ENCODE measurements at regions not wholly inside any gene's neighbourhood (a gene's known extent, or its start where the extent isn't known, plus 50 kb on each side); places are given as distances from the start of the nearest gene placed in this dataset.

DNA sequence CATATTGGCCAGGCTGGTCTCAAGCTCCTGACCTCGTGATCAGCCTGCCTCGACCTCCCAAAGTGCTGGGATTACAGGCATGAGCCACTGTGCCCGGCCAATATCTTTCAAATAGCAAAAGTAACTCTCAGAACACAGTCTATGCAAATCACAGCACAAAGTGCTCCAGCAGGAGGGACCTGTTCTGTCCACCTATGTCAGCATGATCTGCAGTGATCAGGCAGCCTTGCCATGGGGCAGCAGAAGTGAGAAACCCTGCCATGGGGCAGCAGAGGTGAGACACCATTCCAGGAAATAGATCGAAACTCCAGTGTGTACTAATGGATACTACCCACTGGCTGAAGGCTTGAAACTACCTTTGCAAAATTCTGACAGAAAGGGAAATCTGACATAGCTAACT is 78.5 kb upstream of the EIF5 start:
- ATAC-seq, result no peak
- H3K27me3 Mint-ChIP-seq (ENCODE audit: low read depth), result no peaks in the 10 kb centered on the region
- peak overlapping the region; percentile 60; the same call in 1 of the 2 replicates for H3K27ac Mint-ChIP-seq
- DNase-seq (ENCODE audit: low spot score), result no peak
- H3K4me3 Mint-ChIP-seq, result no peak overlapping the region
- peaks cover 3% of the 10 kb centered on the region; the same call in 1 of the 2 replicates for H3K4me1 Mint-ChIP-seq
- H3K36me3 Mint-ChIP-seq, result no peaks in the 10 kb centered on the region
- peaks cover 6% of the 10 kb centered on the region for H3K9me3 Mint-ChIP-seq
- ChIA-PET CTCF (no interaction called here), POLR2A (no interaction called here)
- TF ChIP-seq ZSCAN18 (CRISPR knock-in tag; IDR thresholded peaks at IDR 0.05) (no peak), MYBL2 (CRISPR knock-in tag; IDR thresholded peaks at IDR 0.05) (no peak), ZNF232 (CRISPR knock-in tag; IDR thresholded peaks at IDR 0.05) (no peak), NFE2L1 (CRISPR knock-in tag; IDR thresholded peaks at IDR 0.05) (no peak), MAX (CRISPR knock-in tag; IDR thresholded peaks at IDR 0.05) (no peak), HMGA2 (CRISPR knock-in tag; IDR thresholded peaks at IDR 0.05) (no peak), NR3C1 (CRISPR knock-in tag; conservative IDR thresholded peaks at IDR 0.05; ENCODE audit: low read depth) (no peak), NR2C2 (CRISPR knock-in tag; IDR thresholded peaks at IDR 0.05) (no peak), ZNF219 (CRISPR knock-in tag; IDR thresholded peaks at IDR 0.05; ENCODE audit: borderline replicate concordance) (no peak), ZNF423 (CRISPR knock-in tag; IDR thresholded peaks at IDR 0.05) (no peak), SMAD3 (CRISPR knock-in tag; IDR thresholded peaks at IDR 0.05; ENCODE audit: borderline replicate concordance) (no peak)
- TF ChIP-seq, protein P1, sequence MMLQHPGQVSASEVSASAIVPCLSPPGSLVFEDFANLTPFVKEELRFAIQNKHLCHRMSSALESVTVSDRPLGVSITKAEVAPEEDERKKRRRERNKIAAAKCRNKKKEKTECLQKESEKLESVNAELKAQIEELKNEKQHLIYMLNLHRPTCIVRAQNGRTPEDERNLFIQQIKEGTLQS (CRISPR knock-in tag; conservative IDR thresholded peaks at IDR 0.05), result no peak
- TF ChIP-seq, protein P2, sequence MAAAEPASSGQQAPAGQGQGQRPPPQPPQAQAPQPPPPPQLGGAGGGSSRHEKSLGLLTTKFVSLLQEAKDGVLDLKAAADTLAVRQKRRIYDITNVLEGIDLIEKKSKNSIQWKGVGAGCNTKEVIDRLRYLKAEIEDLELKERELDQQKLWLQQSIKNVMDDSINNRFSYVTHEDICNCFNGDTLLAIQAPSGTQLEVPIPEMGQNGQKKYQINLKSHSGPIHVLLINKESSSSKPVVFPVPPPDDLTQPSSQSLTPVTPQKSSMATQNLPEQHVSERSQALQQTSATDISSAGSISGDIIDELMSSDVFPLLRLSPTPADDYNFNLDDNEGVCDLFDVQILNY (CRISPR knock-in tag; IDR thresholded peaks at IDR 0.05), result no peak
- TF ChIP-seq, protein P3, sequence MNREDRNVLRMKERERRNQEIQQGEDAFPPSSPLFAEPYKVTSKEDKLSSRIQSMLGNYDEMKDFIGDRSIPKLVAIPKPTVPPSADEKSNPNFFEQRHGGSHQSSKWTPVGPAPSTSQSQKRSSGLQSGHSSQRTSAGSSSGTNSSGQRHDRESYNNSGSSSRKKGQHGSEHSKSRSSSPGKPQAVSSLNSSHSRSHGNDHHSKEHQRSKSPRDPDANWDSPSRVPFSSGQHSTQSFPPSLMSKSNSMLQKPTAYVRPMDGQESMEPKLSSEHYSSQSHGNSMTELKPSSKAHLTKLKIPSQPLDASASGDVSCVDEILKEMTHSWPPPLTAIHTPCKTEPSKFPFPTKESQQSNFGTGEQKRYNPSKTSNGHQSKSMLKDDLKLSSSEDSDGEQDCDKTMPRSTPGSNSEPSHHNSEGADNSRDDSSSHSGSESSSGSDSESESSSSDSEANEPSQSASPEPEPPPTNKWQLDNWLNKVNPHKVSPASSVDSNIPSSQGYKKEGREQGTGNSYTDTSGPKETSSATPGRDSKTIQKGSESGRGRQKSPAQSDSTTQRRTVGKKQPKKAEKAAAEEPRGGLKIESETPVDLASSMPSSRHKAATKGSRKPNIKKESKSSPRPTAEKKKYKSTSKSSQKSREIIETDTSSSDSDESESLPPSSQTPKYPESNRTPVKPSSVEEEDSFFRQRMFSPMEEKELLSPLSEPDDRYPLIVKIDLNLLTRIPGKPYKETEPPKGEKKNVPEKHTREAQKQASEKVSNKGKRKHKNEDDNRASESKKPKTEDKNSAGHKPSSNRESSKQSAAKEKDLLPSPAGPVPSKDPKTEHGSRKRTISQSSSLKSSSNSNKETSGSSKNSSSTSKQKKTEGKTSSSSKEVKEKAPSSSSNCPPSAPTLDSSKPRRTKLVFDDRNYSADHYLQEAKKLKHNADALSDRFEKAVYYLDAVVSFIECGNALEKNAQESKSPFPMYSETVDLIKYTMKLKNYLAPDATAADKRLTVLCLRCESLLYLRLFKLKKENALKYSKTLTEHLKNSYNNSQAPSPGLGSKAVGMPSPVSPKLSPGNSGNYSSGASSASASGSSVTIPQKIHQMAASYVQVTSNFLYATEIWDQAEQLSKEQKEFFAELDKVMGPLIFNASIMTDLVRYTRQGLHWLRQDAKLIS (CRISPR knock-in tag; IDR thresholded peaks at IDR 0.05; ENCODE audit: borderline replicate concordance), result no peak
- TF ChIP-seq, protein P4, sequence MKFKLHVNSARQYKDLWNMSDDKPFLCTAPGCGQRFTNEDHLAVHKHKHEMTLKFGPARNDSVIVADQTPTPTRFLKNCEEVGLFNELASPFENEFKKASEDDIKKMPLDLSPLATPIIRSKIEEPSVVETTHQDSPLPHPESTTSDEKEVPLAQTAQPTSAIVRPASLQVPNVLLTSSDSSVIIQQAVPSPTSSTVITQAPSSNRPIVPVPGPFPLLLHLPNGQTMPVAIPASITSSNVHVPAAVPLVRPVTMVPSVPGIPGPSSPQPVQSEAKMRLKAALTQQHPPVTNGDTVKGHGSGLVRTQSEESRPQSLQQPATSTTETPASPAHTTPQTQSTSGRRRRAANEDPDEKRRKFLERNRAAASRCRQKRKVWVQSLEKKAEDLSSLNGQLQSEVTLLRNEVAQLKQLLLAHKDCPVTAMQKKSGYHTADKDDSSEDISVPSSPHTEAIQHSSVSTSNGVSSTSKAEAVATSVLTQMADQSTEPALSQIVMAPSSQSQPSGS (CRISPR knock-in tag; IDR thresholded peaks at IDR 0.05; ENCODE audit: borderline replicate concordance, low read depth), result no peak
- TF ChIP-seq, protein P5, sequence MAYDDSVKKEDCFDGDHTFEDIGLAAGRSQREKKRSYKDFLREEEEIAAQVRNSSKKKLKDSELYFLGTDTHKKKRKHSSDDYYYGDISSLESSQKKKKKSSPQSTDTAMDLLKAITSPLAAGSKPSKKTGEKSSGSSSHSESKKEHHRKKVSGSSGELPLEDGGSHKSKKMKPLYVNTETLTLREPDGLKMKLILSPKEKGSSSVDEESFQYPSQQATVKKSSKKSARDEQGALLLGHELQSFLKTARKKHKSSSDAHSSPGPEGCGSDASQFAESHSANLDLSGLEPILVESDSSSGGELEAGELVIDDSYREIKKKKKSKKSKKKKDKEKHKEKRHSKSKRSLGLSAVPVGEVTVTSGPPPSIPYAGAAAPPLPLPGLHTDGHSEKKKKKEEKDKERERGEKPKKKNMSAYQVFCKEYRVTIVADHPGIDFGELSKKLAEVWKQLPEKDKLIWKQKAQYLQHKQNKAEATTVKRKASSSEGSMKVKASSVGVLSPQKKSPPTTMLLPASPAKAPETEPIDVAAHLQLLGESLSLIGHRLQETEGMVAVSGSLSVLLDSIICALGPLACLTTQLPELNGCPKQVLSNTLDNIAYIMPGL (CRISPR knock-in tag; IDR thresholded peaks at IDR 0.05), result no peak
- TF ChIP-seq, protein P6, sequence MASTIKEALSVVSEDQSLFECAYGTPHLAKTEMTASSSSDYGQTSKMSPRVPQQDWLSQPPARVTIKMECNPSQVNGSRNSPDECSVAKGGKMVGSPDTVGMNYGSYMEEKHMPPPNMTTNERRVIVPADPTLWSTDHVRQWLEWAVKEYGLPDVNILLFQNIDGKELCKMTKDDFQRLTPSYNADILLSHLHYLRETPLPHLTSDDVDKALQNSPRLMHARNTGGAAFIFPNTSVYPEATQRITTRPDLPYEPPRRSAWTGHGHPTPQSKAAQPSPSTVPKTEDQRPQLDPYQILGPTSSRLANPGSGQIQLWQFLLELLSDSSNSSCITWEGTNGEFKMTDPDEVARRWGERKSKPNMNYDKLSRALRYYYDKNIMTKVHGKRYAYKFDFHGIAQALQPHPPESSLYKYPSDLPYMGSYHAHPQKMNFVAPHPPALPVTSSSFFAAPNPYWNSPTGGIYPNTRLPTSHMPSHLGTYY (CRISPR knock-in tag; IDR thresholded peaks at IDR 0.05), result no peak

Data from WTC11 (cell line).